Brain microvascular endothelial cell (primary cell): ENCODE measurements at regions not wholly inside any gene's neighbourhood (a gene's known extent, or its start where the extent isn't known, plus 50 kb on each side); places are given as distances from the start of the nearest gene placed in this dataset.

Experiments
- DNase-seq: peaks from one replicate; pipeline ENCODE4 v3.0.0-alpha.2; 2020
- H3K27ac ChIP-seq: fragments of 250-450 bp; sonication (Bioruptor Pico); 2 replicates; pipeline ENCODE4 v1.5.1; 2020; ENCODE audit warnings: mild to moderate bottlenecking, moderate library complexity
- H3K27me3 ChIP-seq: fragments of 250-450 bp; sonication (Bioruptor Pico); replicated peaks from 2 replicates; pipeline ENCODE4 v1.5.1; 2020; ENCODE audit warnings: mild to moderate bottlenecking
- H3K36me3 ChIP-seq: fragments of 250-450 bp; sonication (Bioruptor Pico); replicated peaks from 2 replicates; pipeline ENCODE4 v1.5.1; 2020; ENCODE audit warnings: mild to moderate bottlenecking
- H3K4me3 ChIP-seq: 2 replicates; pipeline ENCODE4 v1.5.1; 2011; ENCODE audit warnings: low read depth, mild to moderate bottlenecking, control low read depth, low read length, moderate library complexity
- CTCF ChIP-seq: IDR thresholded peaks from 2 replicates; pipeline ENCODE4 v1.5.1; 2011; ENCODE audit warnings: low read depth, mild to moderate bottlenecking, moderate library complexity, low read length, control low read depth, inconsistent platforms; ENCODE audit errors: missing control alignments
- in situ Hi-C: cut with HindIII; loops from 2 replicates; pipeline ENCODE4 v1.10.0; 2017; ENCODE audit warnings: low sequenced_read_pairs, low pct_ligation_motif_present

GRCh38 chr6:3939964-3940363 lies 90.8 kb downstream of the FAM50B start:
- TF ChIP-seq CTCF = no peak
- Histone ChIP-seq H3K27me3 (no peaks in the 10 kb centered on the region), H3K36me3 (no peaks in the 10 kb centered on the region), H3K4me3 (no peak overlapping the region), H3K27ac (no peak overlapping the region)
- no peak for DNase-seq
- in situ Hi-C loops = no loop called here

- in situ Hi-C loops = no loop called here
Measured at GRCh38 chr6:3940703-3941102, 91.5 kb downstream of the FAM50B start.

GRCh38 chr6:3943331-3943765 lies 94.2 kb downstream of the FAM50B start:
- Histone ChIP-seq H3K27ac (no peak overlapping the region), H3K4me3 (no peak overlapping the region), H3K36me3 (no peaks in the 10 kb centered on the region), H3K27me3 (no peaks in the 10 kb centered on the region)
- in situ Hi-C loops = no loop called here
- DNase-seq = no peak
- TF ChIP-seq CTCF = no peak

More at GRCh38 chr6:3940703-3941102, 91.5 kb downstream of the FAM50B start:
- Histone ChIP-seq H3K27me3 (no peaks in the 10 kb centered on the region), H3K36me3 (no peaks in the 10 kb centered on the region), H3K27ac (no peak overlapping the region), H3K4me3 (no peak overlapping the region)
- TF ChIP-seq CTCF = no peak
- DNase-seq = no peak

- Histone ChIP-seq H3K4me3 (no peak overlapping the region), H3K36me3 (no peaks in the 10 kb centered on the region), H3K27me3 (no peaks in the 10 kb centered on the region), H3K27ac (no peak overlapping the region)
- in situ Hi-C loops = no loop called here
- DNase-seq = no peak
- no peak for TF ChIP-seq CTCF
Measured at GRCh38 chr6:3944246-3944645, 95.1 kb downstream of the FAM50B start.

- no peak overlapping the region for H3K4me3 ChIP-seq
- no peaks in the 10 kb centered on the region for H3K27me3 ChIP-seq
- H3K36me3 ChIP-seq = no peaks in the 10 kb centered on the region
- H3K27ac ChIP-seq = no peak overlapping the region
- DNase-seq = no peak
- no peak for TF ChIP-seq CTCF
- in situ Hi-C loops = no loop called here
Measured at GRCh38 chr6:3946778-3947177, 97.6 kb downstream of the FAM50B start.

- in situ Hi-C loops = no loop called here
- Histone ChIP-seq H3K4me3 (no peak overlapping the region), H3K36me3 (no peaks in the 10 kb centered on the region), H3K27ac (no peak overlapping the region), H3K27me3 (no peaks in the 10 kb centered on the region)
- TF ChIP-seq CTCF = no peak
- no peak for DNase-seq
Measured at GRCh38 chr6:3948866-3949265, 99.7 kb downstream of the FAM50B start.
